SK-N-SH (cell line): ENCODE measurements at regions not wholly inside any gene's neighbourhood (a gene's known extent, or its start where the extent isn't known, plus 50 kb on each side); places are given as distances from the start of the nearest gene placed in this dataset.

Experiments
- CTCF ChIA-PET: fragments of 300-600, 350-600 bp; formaldehyde crosslinking; extraction: SDS; loops from one replicate; lab custom pipeline; 2021; lab: Yijun Ruan, JAX
- POLR2A ChIA-PET: fragments of 350-600 bp; sonication (Branson Sonifier 250); formaldehyde crosslinking; extraction: SDS; loops from one replicate; lab custom pipeline; 2020; ENCODE audit warnings: antibody characterized with exemption, inconsistent platforms; lab: Yijun Ruan, JAX
- DNase-seq: peaks from one replicate; pipeline ENCODE4 v3.0.0; 2012
- H2AFZ ChIP-seq: fragments of 200-600 bp; sonication (generic); 2 replicates; pipeline ENCODE4 v1.8.1; 2016; ENCODE audit warnings: antibody characterized with exemption, mild to moderate bottlenecking, low read depth
- H3F3A ChIP-seq: fragments of 200-600 bp; sonication (generic); replicated peaks from 2 replicates; pipeline ENCODE3; 2016; ENCODE audit warnings: antibody characterized with exemption, mild to moderate bottlenecking; ENCODE audit not compliant: insufficient read depth
- H3K27ac ChIP-seq, 2 experiments: fragments of 200-500 bp in 1 of 2; fragments of 200-600 bp in 1 of 2; sonication (Bioruptor generic) in 1 of 2; sonication (generic), shearing (Covaris generic) in 1 of 2; 2 replicates each; pipeline versions ENCODE4 v1.5.1 to v1.6.1; 2014 to 2016; ENCODE audit warnings: low read depth in 2 of 2, inconsistent platforms in 1 of 2, low read length in 1 of 2, mild to moderate bottlenecking in 1 of 2, mixed read lengths in 1 of 2
- H3K27me3 ChIP-seq: fragments of 200-600 bp; sonication (generic), shearing (Covaris generic); 2 replicates; pipeline ENCODE4 v1.6.1; 2016; ENCODE audit warnings: mixed run types; ENCODE audit not compliant: insufficient read depth
- H3K36me3 ChIP-seq, 2 experiments: fragments of 200-500 bp in 1 of 2; fragments of 200-600 bp in 1 of 2; sonication (Bioruptor generic) in 1 of 2; sonication (generic) in 1 of 2; replicated peaks in 1 of 2; 2 replicates each; pipeline versions ENCODE3 to v1.5.1; 2014 to 2016; ENCODE audit warnings: low read length in 1 of 2, mild to moderate bottlenecking in 1 of 2; ENCODE audit not compliant: insufficient read depth in 2 of 2, control insufficient read depth in 1 of 2
- H3K4me1 ChIP-seq, 2 experiments: fragments of 200-500 bp in 1 of 2; fragments of 200-600 bp in 1 of 2; sonication (Bioruptor generic) in 1 of 2; sonication (generic), shearing (Covaris generic) in 1 of 2; 2 replicates each; pipeline versions ENCODE4 v1.5.1 to v1.6.1; 2014 to 2016; ENCODE audit warnings: low read depth in 1 of 2, low read length in 1 of 2, mixed run types in 1 of 2; ENCODE audit not compliant: insufficient read depth in 2 of 2, control insufficient read depth in 1 of 2
- H3K4me2 ChIP-seq: fragments of 200-600 bp; sonication (generic), shearing (Covaris generic); 2 replicates; pipeline ENCODE4 v1.6.1; 2017; ENCODE audit warnings: mixed run types
- H3K4me3 ChIP-seq, 2 experiments: fragments of 200-500 bp in 1 of 2; fragments of 200-600 bp in 1 of 2; sonication (Bioruptor generic) in 1 of 2; sonication (generic), shearing (Covaris generic) in 1 of 2; 2 replicates each; pipeline versions ENCODE4 v1.5.1 to v1.8.1; 2014 to 2016; ENCODE audit warnings: low read depth in 2 of 2, inconsistent platforms in 1 of 2, low read length in 1 of 2, mild to moderate bottlenecking in 1 of 2, mixed read lengths in 1 of 2, moderate library complexity in 1 of 2
- H3K79me2 ChIP-seq: fragments of 200-600 bp; sonication (generic); 2 replicates; pipeline ENCODE4 v1.8.1; 2017; ENCODE audit warnings: mild to moderate bottlenecking; ENCODE audit not compliant: insufficient read depth
- H3K9ac ChIP-seq: fragments of 200-600 bp; sonication (generic); 2 replicates; pipeline ENCODE4 v1.6.1; 2017; ENCODE audit warnings: mixed run types
- H3K9me2 ChIP-seq: fragments of 200-600 bp; sonication (generic); 2 replicates; pipeline ENCODE4 v1.6.1; 2017; ENCODE audit warnings: mixed run types
- H3K9me3 ChIP-seq: fragments of 200-600 bp; sonication (generic); 2 replicates; pipeline ENCODE4 v1.6.1; 2017; ENCODE audit warnings: mixed run types, mild to moderate bottlenecking, moderate library complexity
- H4K20me1 ChIP-seq: fragments of 200-600 bp; sonication (generic); 2 replicates; pipeline ENCODE4 v1.6.1; 2017; ENCODE audit warnings: mild to moderate bottlenecking, mixed run types; ENCODE audit not compliant: insufficient read depth
- CHD2 ChIP-seq: fragments of 150-350 bp; IDR thresholded peaks from 2 replicates; pipeline ENCODE4 v1.6.1; 2018; ENCODE audit warnings: low read length; ENCODE audit not compliant: partially characterized antibody
- ELF1 ChIP-seq: IDR thresholded peaks from 2 replicates; pipeline ENCODE4 v1.4.0; 2012
- EP300 ChIP-seq, 2 experiments: IDR thresholded peaks; 2 replicates each; pipeline versions ENCODE4 v1.4.0 to v1.6.1; 2012; ENCODE audit warnings: borderline replicate concordance in 1 of 2, low read depth in 1 of 2, low read length in 1 of 2
- FOXJ3 ChIP-seq: sonication (generic); formaldehyde crosslinking; IDR thresholded peaks from 2 replicates; pipeline ENCODE4 v1.5.1; 2020; ENCODE audit warnings: mild to moderate bottlenecking, missing genetic modification reagents
- GABPA ChIP-seq: IDR thresholded peaks from 2 replicates; pipeline ENCODE4 v1.4.0; 2012; ENCODE audit warnings: low read depth, mild to moderate bottlenecking
- GATA2 ChIP-seq: sonication (generic); formaldehyde crosslinking; IDR thresholded peaks from 2 replicates; pipeline ENCODE4 v1.5.0; 2020; ENCODE audit warnings: mild to moderate bottlenecking, missing genetic modification reagents
- NRF1 ChIP-seq: IDR thresholded peaks from 2 replicates; pipeline ENCODE4 v1.6.1; 2012; ENCODE audit warnings: low read depth, mild to moderate bottlenecking, low read length
- POLR2AphosphoS5 ChIP-seq: IDR thresholded peaks from 2 replicates; pipeline ENCODE4 v1.6.1; 2012; ENCODE audit warnings: low read depth, low read length
- RCOR1 ChIP-seq: fragments of 150-350 bp; IDR thresholded peaks from 2 replicates; pipeline ENCODE4 v1.6.1; 2017; ENCODE audit warnings: antibody characterized with exemption, low read length
- RFX5 ChIP-seq: IDR thresholded peaks from 2 replicates; pipeline ENCODE4 v1.6.1; 2012; ENCODE audit warnings: mild to moderate bottlenecking, improper control_type of control experiment, low read length
- SIN3A ChIP-seq: IDR thresholded peaks from 2 replicates; pipeline ENCODE4 v1.6.1; 2012; ENCODE audit warnings: low read depth, mild to moderate bottlenecking, low read length, moderate library complexity, borderline replicate concordance
- TCF12 ChIP-seq: IDR thresholded peaks from 2 replicates; pipeline ENCODE4 v1.4.0; 2012
- TEAD4 ChIP-seq: IDR thresholded peaks from 2 replicates; pipeline ENCODE4 v1.4.0; 2012; ENCODE audit warnings: mild to moderate bottlenecking, borderline replicate concordance; ENCODE audit not compliant: insufficient read depth
- YY1 ChIP-seq: IDR thresholded peaks from 2 replicates; pipeline ENCODE4 v1.4.0; 2012; ENCODE audit warnings: low read depth, mild to moderate bottlenecking
- ZBTB33 ChIP-seq: IDR thresholded peaks from 2 replicates; pipeline ENCODE4 v1.4.0; 2012; ENCODE audit warnings: low read depth, borderline replicate concordance
- WGBS: methylation state at CpG from one replicate; pipeline ENCODE4 v1.1.6; 2017; ENCODE audit warnings: low lambda C conversion rate; 5-methylcytosine and 5-hydroxymethylcytosine counted together
- TF ChIP-seq, protein P1 (sequence below): IDR thresholded peaks from 2 replicates; pipeline ENCODE4 v1.6.1; 2012; ENCODE audit warnings: mild to moderate bottlenecking, low read depth, low read length, moderate library complexity
- TF ChIP-seq, protein P2 (sequence below): fragments of 200-600 bp; sonication (generic); IDR thresholded peaks from 2 replicates; pipeline ENCODE4 v1.6.1; 2017; ENCODE audit warnings: antibody characterized with exemption, mild to moderate bottlenecking, moderate library complexity
- TF ChIP-seq, protein P3 (sequence below): fragments of 150-350 bp; IDR thresholded peaks from 2 replicates; pipeline ENCODE4 v1.6.1; 2017; ENCODE audit warnings: antibody characterized with exemption, low read length, low read depth, borderline replicate concordance
- TF ChIP-seq, protein P4 (sequence below): fragments of 150-350 bp; IDR thresholded peaks from 2 replicates; pipeline ENCODE4 v1.6.1; 2016; ENCODE audit warnings: mild to moderate bottlenecking, low read depth, low read length

DNA sequence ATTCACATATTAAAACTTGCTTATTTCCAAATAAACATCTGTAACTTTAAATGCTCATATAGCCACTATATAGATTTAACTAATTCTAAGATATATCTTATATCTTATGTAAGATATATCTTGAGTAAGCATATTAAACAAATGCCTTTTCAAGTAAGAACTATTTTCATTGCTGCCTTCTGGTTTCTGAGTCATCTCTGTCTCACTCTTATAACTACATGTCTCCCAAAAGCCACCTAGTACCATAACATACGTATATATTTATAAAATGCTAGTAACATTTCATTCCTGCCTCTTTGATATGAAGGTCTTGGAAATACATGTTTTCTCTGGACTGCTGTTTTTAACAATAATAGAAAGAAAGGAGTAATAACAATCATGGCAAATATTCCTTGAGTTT, 429.5 kb downstream of the DTWD2 start:
- Histone ChIP-seq H3K79me2 (no peaks in the 10 kb centered on the region), H3K4me1 (no peaks in the 10 kb centered on the region), H3K27me3 (no peaks in the 10 kb centered on the region), H2AFZ (no peak overlapping the region), H3K9ac (no peak overlapping the region), H3K4me2 (no peak overlapping the region), H3K9me2 (no peaks in the 10 kb centered on the region), H4K20me1 (no peaks in the 10 kb centered on the region), H3K36me3 (no peaks in the 10 kb centered on the region), H3K9me3 (no peaks in the 10 kb centered on the region), H3K4me3 (no peak overlapping the region), H3F3A (no peaks in the 10 kb centered on the region), H3K27ac (no peak overlapping the region)
- DNase-seq = no peak
- TF ChIP-seq EP300 (IDR thresholded peaks at IDR 0.05; ENCODE audit: borderline replicate concordance in 1 of 2, low read depth in 1 of 2, low read length in 1 of 2) (no peak), YY1 (no peak), RCOR1 (no peak), NRF1 (no peak), GATA2 (no peak), POLR2AphosphoS5 (no peak), RFX5 (no peak), SIN3A (no peak), GABPA (no peak), TCF12 (no peak), ZBTB33 (no peak), TEAD4 (no peak), ELF1 (no peak), CHD2 (no peak), FOXJ3 (no peak)
- TF ChIP-seq, protein P1, sequence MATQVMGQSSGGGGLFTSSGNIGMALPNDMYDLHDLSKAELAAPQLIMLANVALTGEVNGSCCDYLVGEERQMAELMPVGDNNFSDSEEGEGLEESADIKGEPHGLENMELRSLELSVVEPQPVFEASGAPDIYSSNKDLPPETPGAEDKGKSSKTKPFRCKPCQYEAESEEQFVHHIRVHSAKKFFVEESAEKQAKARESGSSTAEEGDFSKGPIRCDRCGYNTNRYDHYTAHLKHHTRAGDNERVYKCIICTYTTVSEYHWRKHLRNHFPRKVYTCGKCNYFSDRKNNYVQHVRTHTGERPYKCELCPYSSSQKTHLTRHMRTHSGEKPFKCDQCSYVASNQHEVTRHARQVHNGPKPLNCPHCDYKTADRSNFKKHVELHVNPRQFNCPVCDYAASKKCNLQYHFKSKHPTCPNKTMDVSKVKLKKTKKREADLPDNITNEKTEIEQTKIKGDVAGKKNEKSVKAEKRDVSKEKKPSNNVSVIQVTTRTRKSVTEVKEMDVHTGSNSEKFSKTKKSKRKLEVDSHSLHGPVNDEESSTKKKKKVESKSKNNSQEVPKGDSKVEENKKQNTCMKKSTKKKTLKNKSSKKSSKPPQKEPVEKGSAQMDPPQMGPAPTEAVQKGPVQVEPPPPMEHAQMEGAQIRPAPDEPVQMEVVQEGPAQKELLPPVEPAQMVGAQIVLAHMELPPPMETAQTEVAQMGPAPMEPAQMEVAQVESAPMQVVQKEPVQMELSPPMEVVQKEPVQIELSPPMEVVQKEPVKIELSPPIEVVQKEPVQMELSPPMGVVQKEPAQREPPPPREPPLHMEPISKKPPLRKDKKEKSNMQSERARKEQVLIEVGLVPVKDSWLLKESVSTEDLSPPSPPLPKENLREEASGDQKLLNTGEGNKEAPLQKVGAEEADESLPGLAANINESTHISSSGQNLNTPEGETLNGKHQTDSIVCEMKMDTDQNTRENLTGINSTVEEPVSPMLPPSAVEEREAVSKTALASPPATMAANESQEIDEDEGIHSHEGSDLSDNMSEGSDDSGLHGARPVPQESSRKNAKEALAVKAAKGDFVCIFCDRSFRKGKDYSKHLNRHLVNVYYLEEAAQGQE = no peak
- TF ChIP-seq, protein P2, sequence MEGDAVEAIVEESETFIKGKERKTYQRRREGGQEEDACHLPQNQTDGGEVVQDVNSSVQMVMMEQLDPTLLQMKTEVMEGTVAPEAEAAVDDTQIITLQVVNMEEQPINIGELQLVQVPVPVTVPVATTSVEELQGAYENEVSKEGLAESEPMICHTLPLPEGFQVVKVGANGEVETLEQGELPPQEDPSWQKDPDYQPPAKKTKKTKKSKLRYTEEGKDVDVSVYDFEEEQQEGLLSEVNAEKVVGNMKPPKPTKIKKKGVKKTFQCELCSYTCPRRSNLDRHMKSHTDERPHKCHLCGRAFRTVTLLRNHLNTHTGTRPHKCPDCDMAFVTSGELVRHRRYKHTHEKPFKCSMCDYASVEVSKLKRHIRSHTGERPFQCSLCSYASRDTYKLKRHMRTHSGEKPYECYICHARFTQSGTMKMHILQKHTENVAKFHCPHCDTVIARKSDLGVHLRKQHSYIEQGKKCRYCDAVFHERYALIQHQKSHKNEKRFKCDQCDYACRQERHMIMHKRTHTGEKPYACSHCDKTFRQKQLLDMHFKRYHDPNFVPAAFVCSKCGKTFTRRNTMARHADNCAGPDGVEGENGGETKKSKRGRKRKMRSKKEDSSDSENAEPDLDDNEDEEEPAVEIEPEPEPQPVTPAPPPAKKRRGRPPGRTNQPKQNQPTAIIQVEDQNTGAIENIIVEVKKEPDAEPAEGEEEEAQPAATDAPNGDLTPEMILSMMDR = no peak
- TF ChIP-seq, protein P3, sequence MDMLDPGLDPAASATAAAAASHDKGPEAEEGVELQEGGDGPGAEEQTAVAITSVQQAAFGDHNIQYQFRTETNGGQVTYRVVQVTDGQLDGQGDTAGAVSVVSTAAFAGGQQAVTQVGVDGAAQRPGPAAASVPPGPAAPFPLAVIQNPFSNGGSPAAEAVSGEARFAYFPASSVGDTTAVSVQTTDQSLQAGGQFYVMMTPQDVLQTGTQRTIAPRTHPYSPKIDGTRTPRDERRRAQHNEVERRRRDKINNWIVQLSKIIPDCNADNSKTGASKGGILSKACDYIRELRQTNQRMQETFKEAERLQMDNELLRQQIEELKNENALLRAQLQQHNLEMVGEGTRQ = no peak
- TF ChIP-seq, protein P4, sequence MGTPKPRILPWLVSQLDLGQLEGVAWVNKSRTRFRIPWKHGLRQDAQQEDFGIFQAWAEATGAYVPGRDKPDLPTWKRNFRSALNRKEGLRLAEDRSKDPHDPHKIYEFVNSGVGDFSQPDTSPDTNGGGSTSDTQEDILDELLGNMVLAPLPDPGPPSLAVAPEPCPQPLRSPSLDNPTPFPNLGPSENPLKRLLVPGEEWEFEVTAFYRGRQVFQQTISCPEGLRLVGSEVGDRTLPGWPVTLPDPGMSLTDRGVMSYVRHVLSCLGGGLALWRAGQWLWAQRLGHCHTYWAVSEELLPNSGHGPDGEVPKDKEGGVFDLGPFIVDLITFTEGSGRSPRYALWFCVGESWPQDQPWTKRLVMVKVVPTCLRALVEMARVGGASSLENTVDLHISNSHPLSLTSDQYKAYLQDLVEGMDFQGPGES = no peak
- ChIA-PET POLR2A (no interaction called here), CTCF (no interaction called here)
- 17% methylated on average over 1 of the region's 1 CpG for WGBS
